ENCODE measurements at regions not wholly inside any gene's neighbourhood (a gene's known extent, or its start where the extent isn't known, plus 50 kb on each side); places are given as distances from the start of the nearest gene placed in this dataset.

DNA sequence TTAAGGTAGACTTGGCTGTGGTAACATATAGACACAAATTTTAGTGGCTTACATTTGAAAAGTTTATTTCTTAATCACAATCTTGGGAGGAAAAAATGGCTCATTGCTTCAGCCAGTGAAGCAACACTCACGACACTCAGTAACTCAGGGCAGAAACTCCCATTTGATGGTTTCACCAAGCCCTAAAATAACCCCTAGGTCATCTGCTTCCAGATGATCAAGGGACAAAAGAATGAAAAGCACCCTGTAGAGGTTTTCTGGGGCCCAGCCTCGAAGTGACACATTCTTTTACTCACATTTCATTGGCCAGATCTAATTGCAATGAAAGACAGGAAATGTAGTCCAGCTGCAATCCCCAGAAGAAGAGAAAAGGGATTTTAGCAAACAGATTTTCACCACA lies 275.9 kb downstream of the TMX3 start:
- TF ChIP-seq, protein P1, sequence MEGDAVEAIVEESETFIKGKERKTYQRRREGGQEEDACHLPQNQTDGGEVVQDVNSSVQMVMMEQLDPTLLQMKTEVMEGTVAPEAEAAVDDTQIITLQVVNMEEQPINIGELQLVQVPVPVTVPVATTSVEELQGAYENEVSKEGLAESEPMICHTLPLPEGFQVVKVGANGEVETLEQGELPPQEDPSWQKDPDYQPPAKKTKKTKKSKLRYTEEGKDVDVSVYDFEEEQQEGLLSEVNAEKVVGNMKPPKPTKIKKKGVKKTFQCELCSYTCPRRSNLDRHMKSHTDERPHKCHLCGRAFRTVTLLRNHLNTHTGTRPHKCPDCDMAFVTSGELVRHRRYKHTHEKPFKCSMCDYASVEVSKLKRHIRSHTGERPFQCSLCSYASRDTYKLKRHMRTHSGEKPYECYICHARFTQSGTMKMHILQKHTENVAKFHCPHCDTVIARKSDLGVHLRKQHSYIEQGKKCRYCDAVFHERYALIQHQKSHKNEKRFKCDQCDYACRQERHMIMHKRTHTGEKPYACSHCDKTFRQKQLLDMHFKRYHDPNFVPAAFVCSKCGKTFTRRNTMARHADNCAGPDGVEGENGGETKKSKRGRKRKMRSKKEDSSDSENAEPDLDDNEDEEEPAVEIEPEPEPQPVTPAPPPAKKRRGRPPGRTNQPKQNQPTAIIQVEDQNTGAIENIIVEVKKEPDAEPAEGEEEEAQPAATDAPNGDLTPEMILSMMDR (IDR thresholded peaks at IDR 0.05; ENCODE audit: control insufficient read depth, extremely low read depth, insufficient read depth) = no peak
- DNase-seq (ENCODE audit: low read depth) = no peak
- H3K4me3 ChIP-seq (ENCODE audit: low read depth, low read length) = no peak overlapping the region

DNA sequence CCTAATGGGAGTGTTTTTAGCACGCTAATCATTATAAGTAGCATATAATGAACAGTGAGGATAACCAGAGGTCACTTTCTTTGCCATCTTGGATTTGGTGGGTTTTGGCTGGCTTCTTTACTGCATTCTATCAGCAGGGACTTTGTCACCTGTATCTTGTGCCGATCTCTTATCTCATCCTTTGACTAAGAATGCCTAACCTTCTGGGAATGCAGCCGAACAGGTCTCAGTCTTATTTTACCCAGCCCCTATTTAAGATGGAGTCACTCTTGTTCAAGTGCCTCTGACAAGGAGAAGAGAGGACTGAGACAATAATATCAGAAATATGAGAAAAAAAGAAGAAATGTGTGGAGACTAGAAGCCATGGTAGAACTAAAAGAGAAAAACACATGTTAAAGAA lies 276.4 kb downstream of the TMX3 start:
- no peak for DNase-seq (ENCODE audit: low read depth)
- TF ChIP-seq, protein P1 (IDR thresholded peaks at IDR 0.05; ENCODE audit: control insufficient read depth, extremely low read depth, insufficient read depth) = no peak

DNA sequence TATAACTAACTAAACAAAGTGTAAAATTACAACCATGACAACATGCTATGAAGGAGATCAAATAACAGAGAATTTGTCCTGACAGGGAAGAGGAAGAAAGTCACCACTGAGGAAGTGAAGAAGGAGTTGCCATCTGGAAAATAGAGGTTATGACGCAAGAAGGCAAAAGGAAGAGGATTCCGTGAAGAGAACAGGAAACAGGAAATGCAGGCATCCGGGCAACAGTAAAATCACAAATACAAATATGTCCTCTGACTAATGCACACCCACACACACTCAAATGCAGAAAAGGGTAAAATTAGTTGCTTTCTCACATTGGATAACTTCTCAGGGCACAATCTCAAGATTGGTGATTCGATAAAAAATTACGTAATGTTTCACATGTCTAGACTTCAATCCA lies 278.4 kb downstream of the TMX3 start:
- no peak for DNase-seq (ENCODE audit: low read depth)
- TF ChIP-seq, protein P1 (IDR thresholded peaks at IDR 0.05; ENCODE audit: control insufficient read depth, extremely low read depth, insufficient read depth) = no peak
- H3K4me3 ChIP-seq (ENCODE audit: low read depth, low read length) = no peak overlapping the region

More for the DNA sequence above, 276.4 kb downstream of the TMX3 start:
- H3K4me3 ChIP-seq (ENCODE audit: low read depth, low read length) = no peak overlapping the region

DNA sequence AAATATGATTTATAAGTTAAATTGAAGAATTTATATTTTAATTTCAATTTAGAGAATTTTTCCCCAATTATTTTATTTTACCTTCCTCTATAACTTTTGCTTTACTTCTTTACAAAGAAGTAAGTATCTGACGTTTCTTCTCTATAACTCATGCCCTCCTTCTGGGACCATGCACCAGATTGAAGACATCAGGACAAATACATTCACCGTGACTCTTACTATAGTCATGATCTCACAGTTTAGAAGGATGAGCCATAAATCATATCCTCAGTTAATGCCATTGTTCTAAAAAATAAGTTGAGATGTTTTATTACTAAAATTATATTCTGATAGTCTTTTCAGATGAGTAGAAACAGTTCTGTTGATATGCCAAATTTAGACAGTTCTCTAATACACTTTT lies 279.3 kb downstream of the TMX3 start:
- DNase-seq (ENCODE audit: low read depth) = no peak
- no peak overlapping the region for H3K4me3 ChIP-seq (ENCODE audit: low read depth, low read length)
- TF ChIP-seq, protein P1 (IDR thresholded peaks at IDR 0.05; ENCODE audit: control insufficient read depth, extremely low read depth, insufficient read depth) = no peak

DNA sequence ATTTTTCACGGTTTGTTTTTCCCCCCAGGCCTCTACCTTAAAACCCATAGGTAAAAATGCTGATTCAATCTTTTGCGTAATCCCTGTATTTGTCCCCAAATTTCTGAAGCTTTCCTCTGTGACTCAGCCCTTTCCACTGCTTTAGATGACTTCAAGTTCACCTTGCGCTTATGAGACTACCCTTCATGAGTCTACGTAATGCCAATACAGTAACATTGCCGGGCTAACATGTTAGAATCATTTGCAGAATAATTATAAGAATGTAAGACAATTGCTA lies 283.0 kb downstream of the TMX3 start:
- no peak for DNase-seq (ENCODE audit: low read depth)
- H3K4me3 ChIP-seq (ENCODE audit: low read depth, low read length) = no peak overlapping the region
- TF ChIP-seq, protein P1 (IDR thresholded peaks at IDR 0.05; ENCODE audit: control insufficient read depth, extremely low read depth, insufficient read depth) = no peak

DNA sequence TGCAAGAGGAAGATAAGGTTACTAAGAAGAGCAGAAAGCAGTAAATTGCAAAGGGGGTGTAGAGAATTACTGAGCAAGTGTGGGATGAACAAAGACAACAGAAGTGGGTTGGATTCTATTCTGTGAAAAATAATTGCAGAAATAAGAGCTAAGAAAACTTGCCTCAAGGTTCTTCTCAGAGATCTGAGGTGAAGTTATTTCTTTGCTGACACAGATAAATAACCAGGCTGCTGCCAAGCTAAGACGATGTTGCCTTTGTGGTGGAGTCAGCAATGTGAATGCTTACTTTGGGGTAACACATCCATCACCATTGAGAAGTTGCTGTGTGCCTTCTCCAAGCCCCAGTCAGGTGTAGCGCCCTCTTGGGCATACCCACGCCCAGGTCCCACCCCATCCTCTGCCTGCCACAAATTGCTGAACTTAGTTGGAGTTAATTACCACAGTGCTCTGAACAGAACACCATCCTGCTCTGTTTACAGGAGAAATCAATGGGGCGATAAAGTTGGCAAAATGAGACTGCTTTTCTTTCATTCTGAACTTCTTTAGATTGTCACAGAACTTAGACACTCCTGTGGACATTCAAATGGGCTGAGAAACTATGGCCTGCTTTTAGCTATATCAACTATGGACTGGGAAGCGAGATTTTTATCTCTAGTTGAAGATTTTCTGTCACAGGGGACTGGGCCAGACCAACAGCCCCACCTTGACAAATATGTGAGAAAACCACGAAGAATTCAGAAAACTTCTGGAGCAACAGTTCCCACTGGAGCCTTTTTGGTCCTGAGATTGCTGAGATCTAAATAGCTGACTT lies 283.6 kb downstream of the TMX3 start:
- TF ChIP-seq, protein P1 (IDR thresholded peaks at IDR 0.05; ENCODE audit: control insufficient read depth, extremely low read depth, insufficient read depth) = no peak
- no peak overlapping the region for H3K4me3 ChIP-seq (ENCODE audit: low read depth, low read length)
- DNase-seq (ENCODE audit: low read depth) = no peak

DNA sequence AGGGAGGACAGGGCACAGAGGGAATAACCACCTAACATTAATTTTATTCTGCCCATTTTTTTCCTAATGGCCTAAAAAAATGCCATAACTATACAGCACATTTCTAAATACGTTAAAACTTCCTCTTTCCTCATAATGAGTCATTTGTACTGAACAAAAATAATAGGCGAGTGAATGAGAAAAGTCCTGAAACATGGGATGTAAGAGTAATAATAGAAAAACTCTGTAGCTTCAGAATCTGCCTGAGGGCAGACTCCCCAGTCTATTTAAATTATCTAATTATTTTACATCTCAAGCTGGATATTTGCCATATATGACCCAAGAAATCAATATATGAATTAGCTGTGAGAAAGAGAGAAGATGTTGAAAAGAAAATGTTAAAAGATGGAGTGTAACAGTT lies 285.1 kb downstream of the TMX3 start:
- no peak for DNase-seq (ENCODE audit: low read depth)
- TF ChIP-seq, protein P1 (IDR thresholded peaks at IDR 0.05; ENCODE audit: control insufficient read depth, extremely low read depth, insufficient read depth) = no peak
- H3K4me3 ChIP-seq (ENCODE audit: low read depth, low read length) = no peak overlapping the region
